ENCODE measurements at regions not wholly inside any gene's neighbourhood (a gene's known extent, or its start where the extent isn't known, plus 50 kb on each side); places are given as distances from the start of the nearest gene placed in this dataset.
"Not testable (repeated sequence)": the region's sequence is repeated elsewhere in the genome, so short reads cannot be mapped to it uniquely, and the experiment has no call there.

DNA sequence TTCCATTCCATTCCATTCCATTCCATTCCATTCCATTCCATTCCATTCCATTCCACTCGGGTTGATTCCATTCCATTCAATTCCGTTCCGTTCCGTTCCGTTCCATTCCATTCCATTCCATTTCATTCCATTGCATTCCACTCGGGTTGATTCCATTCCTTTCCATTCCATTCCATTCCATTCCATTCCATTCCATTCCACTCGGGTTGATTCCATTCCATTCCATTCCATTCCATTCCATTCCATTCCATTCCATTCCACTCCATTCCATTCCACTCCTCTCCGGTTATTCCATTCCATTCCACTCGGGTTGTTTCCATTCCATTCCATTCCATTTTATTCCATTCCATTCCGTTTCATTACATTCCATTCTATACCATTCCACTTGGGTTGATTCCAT is 151.0 kb downstream of the CWH43 start:
- H3K4me3 ChIP-seq; DNase-seq; H3K36me3 ChIP-seq; H3K27ac ChIP-seq; H3K4me1 ChIP-seq; H3K9me3 ChIP-seq; H3K27me3 ChIP-seq; intact Hi-C loops (cut with DNase I): not testable (repeated sequence)
- ATAC-seq = peak; percentile 82 to 84 (median 83)
- WGBS, 4 donors = 37 to 70% (median 45%) methylated on average over 3 to 10 of the region's 10 CpGs

DNA sequence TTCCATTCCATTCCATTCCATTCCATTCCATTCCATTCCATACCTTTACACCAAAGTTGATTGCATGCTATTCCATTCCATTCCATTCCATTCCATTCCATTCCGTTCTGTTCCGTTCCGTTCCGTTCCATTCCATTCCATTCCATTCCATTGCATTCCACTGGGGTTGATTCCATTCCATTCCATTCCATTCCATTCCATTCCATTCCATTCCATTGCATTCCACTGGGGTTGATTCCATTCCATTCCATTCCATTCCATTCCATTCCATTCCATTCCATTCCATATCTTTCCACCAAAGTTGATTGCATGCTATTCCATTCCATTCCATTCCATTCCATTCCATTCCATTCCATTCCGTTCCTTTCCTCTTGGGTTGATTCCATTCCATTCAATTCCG is 151.9 kb downstream of the CWH43 start:
- H3K27me3 ChIP-seq; intact Hi-C loops (cut with DNase I); H3K4me3 ChIP-seq; H3K27ac ChIP-seq; H3K4me1 ChIP-seq; H3K9me3 ChIP-seq; DNase-seq; H3K36me3 ChIP-seq: not testable (repeated sequence)
- ATAC-seq = peak in 2 of 4 donors; percentile 10 to 33
- 3 to 60% (median 28%) methylated on average over 4 to 6 of the region's 6 CpGs for WGBS, 4 donors

DNA sequence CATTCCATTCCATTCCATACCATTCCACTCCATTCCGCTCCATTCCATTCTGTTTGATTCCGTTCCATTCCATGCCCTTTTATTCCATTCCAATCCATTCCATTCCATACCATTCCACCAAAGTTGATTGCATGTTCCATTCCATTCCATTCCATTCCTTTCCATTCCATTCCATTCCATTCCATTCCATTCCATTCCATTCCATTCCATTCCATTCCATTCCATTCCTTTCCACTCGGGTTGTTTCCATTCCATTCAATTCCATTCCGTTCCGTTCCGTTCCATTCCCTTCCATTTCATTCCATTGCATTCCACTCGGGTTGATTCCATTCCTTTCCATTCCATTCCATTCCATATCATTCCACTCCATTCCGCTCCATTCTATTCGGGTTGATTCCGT is 152.7 kb downstream of the CWH43 start:
- DNase-seq; H3K4me3 ChIP-seq; H3K9me3 ChIP-seq; H3K27ac ChIP-seq; intact Hi-C loops (cut with DNase I); H3K36me3 ChIP-seq; H3K27me3 ChIP-seq; H3K4me1 ChIP-seq: not testable (repeated sequence)
- ATAC-seq = peak in 2 of 4 donors; percentile 38 to 51
- WGBS, 4 donors = 66 to 87% (median 85%) methylated on average over 5 to 6 of the region's 10 CpGs; no CpG with 5 or more reads in 1 of the 4 donors

DNA sequence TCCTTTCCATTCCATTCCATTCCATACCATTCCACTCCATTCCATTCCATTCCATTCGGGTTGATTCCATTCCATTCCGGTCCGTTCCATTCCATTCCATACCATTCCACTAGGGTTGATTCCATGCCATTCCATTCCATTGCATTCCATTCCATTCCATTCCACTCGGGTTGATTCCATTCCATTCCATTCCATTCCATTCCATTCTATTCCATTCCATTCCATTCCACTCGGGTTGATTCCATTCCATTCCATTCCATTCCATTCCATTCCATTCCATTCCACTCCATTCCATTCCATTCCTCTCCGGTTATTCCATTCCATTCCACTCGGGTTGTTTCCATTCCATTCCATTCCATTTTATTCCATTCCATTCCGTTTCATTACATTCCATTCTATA is 153.4 kb downstream of the CWH43 start:
- intact Hi-C loops (cut with DNase I) = not testable (repeated sequence)
- WGBS, 4 donors = 65 to 81% (median 73%) methylated on average over 7 to 8 of the region's 8 CpGs
- peak; percentile 73 to 81 (median 78) for ATAC-seq

DNA sequence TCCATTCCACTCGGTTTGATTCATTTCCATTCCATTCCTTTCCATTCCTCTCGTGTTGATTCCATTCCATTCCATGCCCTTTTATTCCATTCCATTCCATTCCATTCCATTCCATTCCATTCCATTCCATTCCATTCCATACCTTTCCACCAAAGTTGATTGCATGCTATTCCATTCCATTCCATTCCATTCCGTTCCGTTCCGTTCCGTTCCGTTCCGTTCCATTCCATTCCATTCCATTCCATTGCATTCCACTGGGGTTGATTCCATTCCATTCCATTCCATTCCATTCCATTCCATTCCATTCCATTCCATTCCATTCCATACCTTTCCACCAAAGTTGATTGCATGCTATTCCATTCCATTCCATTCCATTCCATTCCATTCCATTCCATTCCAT is 154.3 kb downstream of the CWH43 start:
- H3K36me3 ChIP-seq; H3K4me3 ChIP-seq; H3K4me1 ChIP-seq; H3K27ac ChIP-seq; H3K27me3 ChIP-seq; intact Hi-C loops (cut with DNase I): not testable (repeated sequence)
- DNase-seq (peak; percentile 42 to 79 (median 46)), ATAC-seq (peak in 1 of 4 donors; percentile 26)
- H3K9me3 ChIP-seq = peaks cover 0 to 11% (median 1%) of the 10 kb centered on the region in 12 donors
- 19 to 48% (median 34%) methylated on average over 8 of the region's 8 CpGs for WGBS, 4 donors

More for the DNA sequence above, 153.4 kb downstream of the CWH43 start:
- DNase-seq, H3K36me3 ChIP-seq, H3K27ac ChIP-seq, H3K27me3 ChIP-seq, H3K4me3 ChIP-seq, H3K9me3 ChIP-seq, H3K4me1 ChIP-seq: not testable (repeated sequence)

DNA sequence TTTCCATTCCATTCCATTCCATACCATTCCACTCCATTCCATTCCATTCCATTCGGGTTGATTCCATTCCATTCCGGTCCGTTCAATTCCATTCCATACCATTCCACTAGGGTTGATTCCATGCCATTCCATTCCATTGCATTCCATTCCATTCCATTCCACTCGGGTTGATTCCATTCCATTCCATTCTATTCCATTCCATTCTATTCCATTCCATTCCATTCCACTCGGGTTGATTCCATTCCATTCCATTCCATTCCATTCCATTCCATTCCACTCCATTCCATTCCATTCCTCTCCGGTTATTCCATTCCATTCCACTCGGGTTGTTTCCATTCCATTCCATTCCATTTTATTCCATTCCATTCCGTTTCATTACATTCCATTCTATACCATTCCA is 155.9 kb downstream of the CWH43 start:
- H3K4me1 ChIP-seq; DNase-seq; H3K27ac ChIP-seq; intact Hi-C loops (cut with DNase I); H3K36me3 ChIP-seq; H3K27me3 ChIP-seq; H3K4me3 ChIP-seq: not testable (repeated sequence)
- ATAC-seq = peak in 3 of 4 donors; percentile 59 to 67 (median 60)
- peaks cover 0 to 27% (median 6%) of the 10 kb centered on the region in 12 donors for H3K9me3 ChIP-seq
- WGBS, 4 donors = 55 to 69% (median 62%) methylated on average over 2 to 6 of the region's 8 CpGs

DNA sequence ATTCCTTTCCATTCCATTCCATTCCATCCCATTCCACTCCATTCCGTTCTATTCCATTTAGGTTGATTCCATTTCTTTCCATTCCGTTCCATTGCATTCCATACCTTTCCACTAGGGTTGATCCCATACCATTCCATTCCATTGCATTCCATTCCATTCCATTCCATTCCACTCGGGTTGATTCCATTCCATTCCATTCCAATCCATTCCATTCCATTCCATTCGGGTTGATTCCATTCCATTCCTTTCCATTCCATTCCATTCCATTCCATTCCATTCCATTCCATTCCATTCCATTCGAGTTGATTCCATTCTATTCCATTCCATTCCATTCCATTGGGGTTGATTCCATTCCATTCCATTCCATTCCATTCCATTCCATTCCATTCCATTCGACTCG is 161.1 kb downstream of the CWH43 start:
- H3K27me3 ChIP-seq; intact Hi-C loops (cut with DNase I); H3K36me3 ChIP-seq; H3K4me1 ChIP-seq; H3K4me3 ChIP-seq; H3K27ac ChIP-seq; DNase-seq: not testable (repeated sequence)
- H3K9me3 ChIP-seq = peaks cover 0 to 72% (median 21%) of the 10 kb centered on the region in 12 donors
- peak; percentile 62 to 76 (median 72) for ATAC-seq
- WGBS, 4 donors = 61 to 66% (median 63%) methylated on average over 7 of the region's 7 CpGs

DNA sequence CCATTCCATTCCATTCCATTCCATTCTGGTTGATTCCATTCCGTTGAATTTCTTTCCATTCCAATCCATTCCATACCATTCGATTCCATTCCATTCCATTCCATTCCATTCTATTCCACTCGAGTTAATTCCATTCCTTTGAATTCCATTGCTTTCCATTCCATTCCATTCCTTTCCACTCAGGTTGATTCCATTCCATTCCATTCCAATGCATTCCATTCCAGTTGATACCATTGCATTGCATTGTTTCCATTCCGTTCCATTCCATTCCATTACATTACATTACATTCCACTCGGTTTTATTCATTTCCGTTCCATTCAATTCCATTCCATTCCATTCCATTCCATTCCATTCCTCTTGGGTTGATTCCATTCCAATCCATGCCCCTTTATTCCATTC is 161.5 kb downstream of the CWH43 start:
- ATAC-seq; H3K4me1 ChIP-seq; DNase-seq; H3K27ac ChIP-seq; H3K36me3 ChIP-seq; H3K27me3 ChIP-seq; H3K4me3 ChIP-seq; intact Hi-C loops (cut with DNase I): not testable (repeated sequence)
- WGBS, 4 donors = 44 to 62% (median 52%) methylated on average over 6 of the region's 6 CpGs
- H3K9me3 ChIP-seq = peaks cover 0 to 75% (median 25%) of the 10 kb centered on the region in 12 donors

DNA sequence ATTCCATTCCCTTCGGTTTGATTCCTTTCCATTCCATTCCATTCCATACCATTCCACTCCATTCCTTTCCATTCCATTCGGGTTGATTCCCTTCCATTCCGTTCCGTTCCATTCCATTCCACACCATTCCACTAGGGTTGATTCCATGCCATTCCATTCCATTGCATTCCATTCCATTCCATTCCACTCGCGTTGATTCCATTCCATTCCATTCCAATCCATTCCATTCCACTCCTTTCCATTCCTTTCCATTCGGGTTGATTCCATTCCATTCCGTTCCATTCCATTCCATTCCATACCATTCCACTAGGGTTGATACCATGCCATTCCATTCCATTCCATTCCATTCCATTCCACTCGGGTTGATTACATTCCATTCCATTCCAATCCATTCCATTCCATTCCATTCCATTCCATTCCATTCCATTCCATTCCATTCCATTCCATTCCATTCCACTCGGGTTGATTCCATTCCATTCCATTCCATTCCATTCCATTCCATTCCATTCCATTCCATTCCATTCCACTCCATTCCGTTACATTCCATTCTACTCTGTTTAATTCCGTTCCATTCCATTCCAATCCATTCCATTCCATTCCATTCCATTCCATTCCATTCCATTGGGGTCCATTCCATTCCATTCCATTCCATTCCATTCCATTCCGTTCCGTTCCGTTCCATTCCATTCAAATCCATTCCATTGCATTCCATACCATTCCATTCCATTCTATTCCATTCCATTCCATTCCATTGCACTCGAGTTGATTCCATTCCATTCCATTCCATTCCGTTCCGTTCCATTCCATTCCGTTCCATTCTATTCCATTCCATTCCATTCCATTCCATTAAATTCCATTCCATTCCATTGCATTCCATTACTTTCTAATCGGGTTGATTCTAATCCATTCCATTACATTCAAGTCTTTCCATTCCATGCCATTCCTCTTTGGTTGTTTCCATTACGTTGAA is 163.2 kb downstream of the CWH43 start:
- H3K9me3 ChIP-seq = peaks cover 0 to 85% (median 27%) of the 10 kb centered on the region in 12 donors

DNA sequence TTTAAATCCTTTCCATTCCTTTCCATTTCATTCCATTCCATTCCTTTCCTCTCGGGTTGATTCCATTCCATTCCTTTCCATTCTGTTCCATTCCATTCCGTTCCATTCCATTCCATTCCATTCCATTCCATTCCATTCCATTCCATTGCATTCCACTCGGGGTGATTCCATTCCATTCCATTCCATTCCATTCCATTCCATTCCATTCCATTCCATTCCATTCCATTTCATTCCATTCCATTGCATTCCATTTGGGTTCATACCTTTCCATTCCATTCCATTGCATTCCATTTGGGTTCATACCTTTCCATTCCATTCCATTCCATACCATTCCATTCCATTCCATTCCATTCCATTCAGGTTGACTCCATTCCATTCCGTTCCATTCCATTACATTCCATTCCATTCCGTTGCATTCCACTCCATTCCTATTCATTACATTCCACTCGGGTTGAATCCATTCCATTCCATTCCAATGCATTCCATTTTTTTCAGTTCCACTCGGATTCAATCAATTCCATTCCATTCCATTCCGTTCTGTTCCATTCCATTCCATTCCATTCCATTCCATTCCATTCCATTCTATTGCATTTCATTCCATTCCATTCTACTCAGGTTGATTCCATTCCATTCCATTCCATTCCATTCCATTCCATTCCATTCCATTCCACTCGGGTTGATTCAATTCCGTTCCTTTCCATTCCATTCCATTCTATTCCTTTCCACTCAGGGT is 164.4 kb downstream of the CWH43 start:
- intact Hi-C loops (cut with DNase I) = loop anchor here in 1 of 10 donors (10.0 kb wide), 1 partner anchor 46 kb away; no protein-coding TSS in a partner anchor
- H3K9me3 ChIP-seq = peaks cover 0 to 92% (median 33%) of the 10 kb centered on the region in 12 donors
- not testable (repeated sequence) for DNase-seq, H3K27me3 ChIP-seq, H3K27ac ChIP-seq, H3K4me1 ChIP-seq, H3K4me3 ChIP-seq, H3K36me3 ChIP-seq
- ATAC-seq = peak in 3 of 4 donors; percentile 28 to 43 (median 33)
- WGBS, 4 donors = 42 to 51% (median 45%) methylated on average over 10 of the region's 10 CpGs

More for the DNA sequence above, 163.2 kb downstream of the CWH43 start:
- 51 to 66% (median 58%) methylated on average over 21 of the region's 21 CpGs for WGBS, 4 donors
- peak in 2 of 5 donors; percentile 22 to 39 for DNase-seq
- H3K36me3 ChIP-seq; intact Hi-C loops (cut with DNase I); H3K27ac ChIP-seq; H3K4me3 ChIP-seq; H3K27me3 ChIP-seq; H3K4me1 ChIP-seq: not testable (repeated sequence)
- peak; percentile 92 to 95 (median 94) for ATAC-seq

Data from heart left ventricle (tissue), 16 donors.